Caco-2 (cell line): ENCODE measurements at regions not wholly inside any gene's neighbourhood (a gene's known extent, or its start where the extent isn't known, plus 50 kb on each side); places are given as distances from the start of the nearest gene placed in this dataset.

Source experiments
- BruUV-seq: library from RNA; stranded (reverse); fragments of 400-500 nt; replicated peaks from 2 replicates; lab custom pipeline; 2021; lab: Mats Ljungman, UMichigan
- CTCF ChIA-PET: fragments of 300-600 bp; sonication (Branson Sonifier 250); formaldehyde crosslinking; loops from one replicate; lab custom pipeline; 2022; ENCODE audit warnings: antibody characterized with exemption; lab: Charles Lee
- POLR2A ChIA-PET: fragments of 300-600 bp; sonication (Branson Sonifier 250); formaldehyde crosslinking; loops from one replicate; lab custom pipeline; 2022; ENCODE audit warnings: antibody characterized with exemption; lab: Charles Lee
- DNase-seq, 2 experiments: peaks; one replicate each; pipeline versions ENCODE4 v3.0.0 to v3.0.0-alpha.2; 2020 to 2022
- H3K27me3 ChIP-seq: replicated peaks from 2 replicates; pipeline ENCODE4 v1.6.0; 2011; ENCODE audit warnings: low read length; ENCODE audit not compliant: control insufficient read depth, insufficient read depth
- H3K36me3 ChIP-seq: 2 replicates; pipeline ENCODE4 v1.5.1; 2011; ENCODE audit warnings: low read length; ENCODE audit not compliant: control insufficient read depth, insufficient read depth
- H3K4me1 ChIP-seq: fragments of 250-450 bp; sonication (Bioruptor Pico); 2 replicates; pipeline ENCODE4 v1.5.1; 2020; ENCODE audit warnings: mild to moderate bottlenecking
- H3K4me3 ChIP-seq: 2 replicates; pipeline ENCODE4 v1.5.1; 2011; ENCODE audit warnings: low read depth, mild to moderate bottlenecking, control low read depth, low read length
- H3K9me3 ChIP-seq: fragments of 250-450 bp; sonication (Bioruptor Pico); 2 replicates; pipeline ENCODE4 v1.5.1; 2020; ENCODE audit warnings: mild to moderate bottlenecking, moderate library complexity
- H3K27ac Mint-ChIP-seq: one replicate; pipeline ENCODE4 v1.8.0; 2022; ENCODE audit warnings: mixed read lengths; ENCODE audit not compliant: unreplicated experiment
- H3K27me3 Mint-ChIP-seq: one replicate; pipeline ENCODE4 v1.8.0; 2022; ENCODE audit warnings: mixed read lengths; ENCODE audit not compliant: insufficient read depth, unreplicated experiment
- H3K36me3 Mint-ChIP-seq: one replicate; pipeline ENCODE4 v1.8.0; 2022; ENCODE audit warnings: mild to moderate bottlenecking, mixed read lengths; ENCODE audit not compliant: insufficient read depth, unreplicated experiment
- H3K4me1 Mint-ChIP-seq: one replicate; pipeline ENCODE4 v1.8.0; 2022; ENCODE audit warnings: low read depth, mixed read lengths; ENCODE audit not compliant: unreplicated experiment
- H3K4me3 Mint-ChIP-seq: one replicate; pipeline ENCODE4 v1.8.0; 2022; ENCODE audit warnings: mild to moderate bottlenecking, moderate library complexity, mixed read lengths; ENCODE audit not compliant: unreplicated experiment
- H3K9me3 Mint-ChIP-seq: one replicate; pipeline ENCODE4 v1.8.0; 2022; ENCODE audit warnings: mixed read lengths; ENCODE audit not compliant: unreplicated experiment
- CTCF ChIP-seq, 2 experiments: fragments of 200-600 bp in 1 of 2; IDR thresholded peaks; 1 replicate in 1 of 2; 2 replicates in 1 of 2; pipeline versions ENCODE4 v1.5.1 to v1.8.0; 2011 to 2022; ENCODE audit warnings: antibody characterized with exemption in 1 of 2, control low read depth in 1 of 2, inconsistent platforms in 1 of 2, low read depth in 1 of 2, low read length in 1 of 2, mild to moderate bottlenecking in 1 of 2, moderate library complexity in 1 of 2; ENCODE audit not compliant: insufficient read depth in 1 of 2, severe bottlenecking in 1 of 2, unreplicated experiment in 1 of 2
- intact Hi-C: fragments of 100-400 bp; cut with micrococcal nuclease; formaldehyde crosslinking; loops from one replicate; pipeline ENCODE4 v1.10.0; 2022; ENCODE audit not compliant: unreplicated experiment

GRCh38 chr9:99361817-99362216 lies 139.7 kb downstream of the SEC61B start:
- CTCF ChIA-PET = no interaction called here
- H3K4me1 ChIP-seq = no peaks in the 10 kb centered on the region

DNA sequence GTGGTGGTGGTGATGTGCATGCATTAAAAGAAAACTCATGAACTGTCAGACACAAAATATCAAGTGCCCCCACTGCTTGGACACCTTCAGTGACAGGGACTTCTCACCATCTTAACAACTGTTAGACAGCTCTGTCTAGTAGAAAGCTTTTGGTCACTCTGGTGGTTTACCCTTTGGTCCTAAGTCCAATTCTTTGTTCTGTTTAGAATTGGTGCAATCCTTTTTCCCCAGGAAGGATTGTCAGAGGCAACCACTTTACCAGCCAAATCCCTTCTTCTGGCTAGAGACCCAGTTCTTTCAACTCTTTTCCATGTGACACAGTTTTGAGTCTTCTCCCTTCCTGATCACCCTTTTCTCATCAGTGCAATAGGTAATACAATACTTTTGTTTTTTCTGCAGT lies 140.2 kb downstream of the SEC61B start:
- no peaks in the 10 kb centered on the region for H3K9me3 Mint-ChIP-seq
- Histone ChIP-seq H3K4me3 (no peak overlapping the region), H3K4me1 (no peaks in the 10 kb centered on the region), H3K27me3 (no peaks in the 10 kb centered on the region; the same call in 1 of the 2 replicates), H3K36me3 (no peaks in the 10 kb centered on the region), H3K9me3 (no peaks in the 10 kb centered on the region)
- ChIA-PET POLR2A (no interaction called here), CTCF (no interaction called here)
- BruUV-seq = no TSS peak
- no peaks in the 10 kb centered on the region for H3K36me3 Mint-ChIP-seq
- no peak overlapping the region for H3K4me3 Mint-ChIP-seq
- DNase-seq = no peak
- peaks cover 22% of the 10 kb centered on the region for H3K27me3 Mint-ChIP-seq
- peaks cover 6% of the 10 kb centered on the region for H3K4me1 Mint-ChIP-seq
- TF ChIP-seq CTCF (IDR thresholded peaks at IDR 0.05; ENCODE audit: insufficient read depth in 1 of 2, low read depth in 1 of 2, low read length in 1 of 2, severe bottlenecking in 1 of 2, unreplicated experiment in 1 of 2) = no peak
- no peak overlapping the region for H3K27ac Mint-ChIP-seq
- intact Hi-C loops = no loop called here

More at GRCh38 chr9:99361817-99362216, 139.7 kb downstream of the SEC61B start:
- no peaks in the 10 kb centered on the region for H3K36me3 ChIP-seq
- H3K9me3 ChIP-seq = no peaks in the 10 kb centered on the region
- H3K9me3 Mint-ChIP-seq = no peaks in the 10 kb centered on the region
- no peaks in the 10 kb centered on the region for H3K36me3 Mint-ChIP-seq
- H3K27me3 ChIP-seq = no peaks in the 10 kb centered on the region; the same call in 1 of the 2 replicates
- BruUV-seq = no TSS peak
- no peak overlapping the region for H3K27ac Mint-ChIP-seq
- H3K4me3 ChIP-seq = no peak overlapping the region
- intact Hi-C loops = no loop called here
- H3K4me1 Mint-ChIP-seq = peaks cover 6% of the 10 kb centered on the region
- peaks cover 22% of the 10 kb centered on the region for H3K27me3 Mint-ChIP-seq
- no peak for TF ChIP-seq CTCF (IDR thresholded peaks at IDR 0.05; ENCODE audit: insufficient read depth in 1 of 2, low read depth in 1 of 2, low read length in 1 of 2, severe bottlenecking in 1 of 2, unreplicated experiment in 1 of 2)
- POLR2A ChIA-PET = no interaction called here
- no peak overlapping the region for H3K4me3 Mint-ChIP-seq
- no peak for DNase-seq

DNA sequence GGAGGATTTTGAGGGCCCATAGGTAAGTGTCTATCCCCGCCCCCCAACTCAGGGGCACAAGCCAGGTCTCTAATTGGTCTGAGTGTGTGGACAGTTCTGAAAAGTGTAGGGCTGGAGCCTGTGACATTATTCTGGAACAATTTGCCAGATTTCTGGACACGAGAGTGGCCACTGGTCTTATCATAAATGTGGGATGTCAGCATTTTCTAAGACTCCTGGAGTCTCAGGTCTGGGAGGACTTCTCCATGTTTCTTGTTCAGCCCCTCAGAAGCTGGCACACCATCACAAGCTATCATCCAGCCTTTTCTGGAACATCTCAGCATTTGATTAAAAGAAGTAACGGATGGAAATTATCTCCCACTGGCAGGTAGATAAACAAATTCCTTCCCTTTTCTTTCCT lies 141.4 kb downstream of the SEC61B start:
- no peak overlapping the region for H3K4me3 ChIP-seq
- intact Hi-C loops = no loop called here
- H3K4me3 Mint-ChIP-seq = no peak overlapping the region
- ChIA-PET POLR2A (no interaction called here), CTCF (no interaction called here)
- BruUV-seq = no TSS peak
- H3K27me3 ChIP-seq = no peaks in the 10 kb centered on the region; the same call in 1 of the 2 replicates
- H3K36me3 ChIP-seq = no peaks in the 10 kb centered on the region
- no peak for DNase-seq
- no peaks in the 10 kb centered on the region for H3K4me1 ChIP-seq
- TF ChIP-seq CTCF (IDR thresholded peaks at IDR 0.05; ENCODE audit: insufficient read depth in 1 of 2, low read depth in 1 of 2, low read length in 1 of 2, severe bottlenecking in 1 of 2, unreplicated experiment in 1 of 2) = no peak
- peaks cover 14% of the 10 kb centered on the region for H3K4me1 Mint-ChIP-seq
- H3K9me3 Mint-ChIP-seq = no peaks in the 10 kb centered on the region
- H3K27me3 Mint-ChIP-seq = peaks cover 28% of the 10 kb centered on the region
- no peaks in the 10 kb centered on the region for H3K36me3 Mint-ChIP-seq
- no peak overlapping the region for H3K27ac Mint-ChIP-seq
- H3K9me3 ChIP-seq = no peaks in the 10 kb centered on the region
